HG03342 (cell line): ENCODE measurements at regions not wholly inside any gene's neighbourhood (a gene's known extent, or its start where the extent isn't known, plus 50 kb on each side); places are given as distances from the start of the nearest gene placed in this dataset.

Experiments
- ATAC-seq: cut with Tn5 transposase; IDR thresholded peaks from one replicate; pipeline ENCODE4 v1.9.1; 2021; ENCODE audit warnings: mild to moderate bottlenecking, moderate library complexity; ENCODE audit not compliant: unreplicated experiment

DNA sequence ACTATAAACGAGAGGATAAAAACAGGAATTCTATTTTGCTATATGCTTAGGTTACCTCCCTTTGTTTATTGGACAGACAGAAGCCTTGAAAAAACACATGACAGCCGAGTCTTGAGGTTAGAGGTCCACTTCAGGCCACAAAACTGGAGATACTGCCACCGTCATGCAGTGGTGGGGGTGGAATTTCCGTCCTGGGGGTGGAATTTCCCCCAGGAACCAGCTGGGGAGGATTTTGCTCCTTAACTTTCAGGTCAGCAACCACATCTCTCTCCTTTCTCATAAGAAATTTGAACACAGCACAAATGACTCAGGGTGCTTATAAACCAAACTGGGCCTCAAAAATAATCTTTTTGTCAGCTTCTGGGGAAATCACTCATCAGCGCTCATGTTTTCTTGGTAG, 545.8 kb upstream of the ADAMTS9 start:
- no peak for ATAC-seq

- ATAC-seq: no peak
These were observed 543.7 kb upstream of the ADAMTS9 start for GRCh38 chr3:65231544-65231943.

- no peak for ATAC-seq
These were observed 542.7 kb upstream of the ADAMTS9 start for GRCh38 chr3:65230261-65231139.

GRCh38 chr3:65226287-65226686, 538.5 kb upstream of the ADAMTS9 start:
- ATAC-seq: no peak

GRCh38 chr3:65210026-65210814, 522.4 kb upstream of the ADAMTS9 start:
- no peak for ATAC-seq

DNA sequence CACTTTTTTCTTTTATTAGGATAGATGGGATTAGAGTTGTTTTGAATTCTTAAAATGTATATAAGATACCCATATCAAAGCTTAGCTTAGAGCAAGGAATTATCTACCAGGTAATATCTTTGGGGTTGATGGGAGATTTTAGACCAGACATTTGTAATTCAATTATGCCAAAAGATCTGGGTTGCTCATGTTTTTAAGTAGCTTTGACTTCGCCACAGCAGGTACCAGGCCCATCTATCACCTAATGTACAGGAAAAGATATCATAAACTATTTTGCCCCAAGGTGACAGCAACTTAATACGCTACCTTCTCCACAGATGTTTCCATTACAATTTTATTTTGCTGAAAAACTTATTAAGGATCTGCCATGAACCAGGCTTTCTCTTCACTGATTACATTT, 514.6 kb upstream of the ADAMTS9 start:
- no peak for ATAC-seq

- ATAC-seq: no peak
These were observed 514.1 kb upstream of the ADAMTS9 start for GRCh38 chr3:65201926-65202325.

DNA sequence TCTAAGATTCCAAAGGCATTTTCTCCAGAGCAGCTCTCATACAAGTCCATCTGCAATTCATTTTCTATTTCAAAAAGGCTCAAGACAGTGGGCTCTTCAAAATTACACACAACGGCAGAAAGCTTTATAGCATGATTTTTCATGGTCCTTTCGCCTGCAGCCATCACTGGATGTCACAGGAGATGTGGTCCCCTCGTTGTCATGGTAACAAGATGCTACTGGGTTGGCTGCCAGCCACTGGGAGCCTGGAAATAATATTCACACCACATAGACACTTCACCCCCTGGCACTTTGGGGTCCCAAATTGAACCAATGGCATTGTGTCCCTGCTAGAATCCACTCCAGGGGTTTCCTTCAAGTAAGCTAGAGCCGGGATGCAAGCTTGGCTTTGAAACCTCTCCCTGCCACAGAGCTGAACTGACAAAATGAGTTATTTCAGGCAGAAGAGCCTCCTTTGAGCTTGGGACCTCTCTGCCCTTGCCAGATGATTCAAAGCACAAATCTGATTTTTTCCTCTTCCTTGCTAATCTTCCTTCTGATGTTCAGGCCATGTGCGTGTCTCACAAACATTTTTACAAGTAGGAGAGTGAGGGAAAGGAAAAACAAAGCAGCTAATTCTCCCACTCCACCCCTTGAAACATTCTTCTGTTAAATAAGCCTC, 512.6 kb upstream of the ADAMTS9 start:
- no peak for ATAC-seq

DNA sequence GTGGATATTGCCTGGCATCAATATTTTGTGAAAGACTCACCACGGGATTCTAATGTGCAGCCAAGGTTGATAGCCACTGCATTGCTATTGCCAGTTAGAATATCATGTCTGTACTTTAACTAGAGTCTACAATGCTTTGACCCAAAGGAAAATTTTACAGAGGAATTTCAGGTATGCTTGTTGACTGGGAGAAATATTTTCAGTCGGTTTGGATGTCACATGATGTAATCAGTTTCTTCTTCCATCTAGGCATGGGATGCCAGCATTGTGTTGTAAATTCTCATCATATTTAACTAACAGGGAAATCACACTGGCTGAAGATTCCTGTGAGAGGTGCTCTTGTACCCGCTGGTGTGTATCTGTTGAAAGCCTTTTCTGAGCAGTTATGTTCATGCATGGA, 508.9 kb upstream of the ADAMTS9 start:
- ATAC-seq: no peak

DNA sequence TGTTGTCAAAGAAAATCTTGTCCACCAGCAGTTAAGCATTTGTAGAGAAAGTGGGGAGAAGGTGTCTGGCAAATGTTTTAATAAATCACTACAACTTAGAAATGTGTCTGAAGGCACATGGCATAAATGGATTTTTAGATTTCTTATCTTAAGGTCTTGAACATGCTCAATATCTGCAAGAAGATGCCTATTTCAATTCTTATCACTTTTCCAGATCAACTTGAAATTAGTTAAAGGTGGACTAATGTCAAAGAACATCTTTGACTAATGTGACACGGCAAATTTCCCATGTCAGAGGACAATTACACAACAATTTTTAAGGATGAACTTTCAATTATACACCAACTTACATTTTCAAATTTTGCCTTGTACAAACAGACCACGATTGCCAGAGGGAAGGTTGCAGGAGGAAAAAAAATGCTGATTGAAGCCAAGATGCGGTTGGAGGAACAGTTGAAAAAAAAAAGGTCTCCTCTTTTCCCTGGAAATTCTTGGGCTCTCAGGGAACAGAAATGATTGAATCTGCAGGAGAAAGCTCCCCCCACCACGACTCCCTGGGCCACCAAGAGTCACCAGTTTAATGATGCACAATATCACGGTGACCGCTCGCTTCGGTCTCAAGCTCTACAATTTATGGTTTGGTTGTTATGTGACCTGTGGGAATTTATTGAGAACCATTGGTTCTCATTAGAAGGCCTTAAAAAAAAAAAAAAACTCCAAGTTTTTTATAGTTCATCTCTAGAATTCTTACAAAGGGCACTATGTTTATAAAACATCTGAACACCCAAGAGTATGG, 507.6 kb upstream of the ADAMTS9 start:
- no peak for ATAC-seq

GRCh38 chr3:65194744-65195143, 506.9 kb upstream of the ADAMTS9 start:
- ATAC-seq: no peak

GRCh38 chr3:65194047-65194714, 506.4 kb upstream of the ADAMTS9 start:
- no peak for ATAC-seq

- no peak for ATAC-seq
These were observed 505.7 kb upstream of the ADAMTS9 start for GRCh38 chr3:65193531-65193930.

- ATAC-seq: no peak
These were observed 502.3 kb upstream of the ADAMTS9 start for GRCh38 chr3:65190111-65190510.

- no peak for ATAC-seq
These were observed 498.5 kb upstream of the ADAMTS9 start for GRCh38 chr3:65186268-65186667.

DNA sequence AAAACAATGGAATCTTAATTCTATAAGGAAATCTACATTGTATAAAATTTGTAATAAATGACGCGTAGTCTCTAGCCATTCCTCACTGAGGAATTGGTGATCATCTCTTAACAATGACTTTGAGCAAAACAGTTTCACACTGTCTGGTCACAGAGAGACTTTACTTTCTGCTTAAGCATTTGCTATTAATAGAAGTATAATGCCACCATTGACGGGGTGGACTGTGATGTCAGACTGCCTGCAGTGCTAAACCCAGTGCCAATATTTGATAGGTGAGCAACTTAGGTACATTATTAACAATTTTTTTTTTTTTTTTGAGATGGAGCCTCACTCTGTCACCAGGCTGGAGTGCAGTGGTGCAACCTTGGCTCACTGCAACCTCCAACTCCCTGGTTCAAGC, 494.9 kb upstream of the ADAMTS9 start:
- no peak for ATAC-seq

DNA sequence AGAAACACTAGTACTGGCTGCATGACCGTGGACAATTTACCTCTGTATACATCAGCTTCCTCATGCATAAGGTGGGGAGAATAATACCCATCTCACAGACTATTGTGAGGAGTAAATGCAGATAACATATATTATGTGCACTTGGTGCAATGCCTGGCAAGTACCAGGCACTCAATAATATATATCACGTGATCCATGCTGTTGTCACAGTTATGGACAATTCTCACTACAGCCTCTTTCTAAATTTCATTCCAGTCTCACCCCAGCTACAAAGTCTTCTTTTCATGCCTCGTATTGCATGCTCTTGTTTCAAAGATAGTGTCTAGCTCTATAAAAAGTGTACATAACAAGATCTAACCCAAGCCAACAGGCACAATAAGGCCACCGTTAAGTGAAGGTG, 494.3 kb upstream of the ADAMTS9 start:
- ATAC-seq: no peak

- ATAC-seq: no peak
These were observed 493.6 kb upstream of the ADAMTS9 start for GRCh38 chr3:65181391-65181871.

- ATAC-seq: no peak
These were observed 490.9 kb upstream of the ADAMTS9 start for GRCh38 chr3:65178703-65179102.

DNA sequence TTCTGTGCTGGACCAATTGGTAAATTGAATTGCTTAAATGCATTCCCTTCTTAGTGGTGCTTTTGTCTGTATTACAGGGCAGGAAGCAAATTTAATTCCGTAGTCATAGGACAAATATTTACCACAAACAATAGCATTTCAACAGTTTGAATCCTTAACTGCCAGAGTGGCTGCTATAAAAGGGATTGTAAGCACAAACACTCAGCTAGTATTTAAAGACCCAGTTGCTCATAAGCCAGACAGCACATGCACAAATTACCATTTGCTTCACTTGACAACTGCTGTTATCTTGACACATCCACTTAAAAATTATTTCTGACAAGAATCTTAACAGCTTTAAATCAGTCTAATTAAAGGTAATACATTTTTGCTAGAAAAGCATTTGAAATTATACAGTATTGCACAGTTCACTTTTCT, 490.2 kb upstream of the ADAMTS9 start:
- no peak for ATAC-seq
